OCI-LY1 (cell line): ENCODE measurements at regions not wholly inside any gene's neighbourhood (a gene's known extent, or its start where the extent isn't known, plus 50 kb on each side); places are given as distances from the start of the nearest gene placed in this dataset.
"Not testable (repeated sequence)": the region's sequence is repeated elsewhere in the genome, so short reads cannot be mapped to it uniquely, and the experiment has no call there.

ENCODE experiments used
- H2AFZ ChIP-seq: fragments of 200-600 bp; sonication (generic), shearing (Covaris generic); 2 replicates; pipeline ENCODE4 v1.6.0; 2014; ENCODE audit warnings: antibody characterized with exemption, mild to moderate bottlenecking, low read length
- H3F3A ChIP-seq: fragments of 200-600 bp; sonication (generic), shearing (Covaris generic); 2 replicates; pipeline ENCODE4 v1.6.0; 2014; ENCODE audit warnings: mild to moderate bottlenecking, antibody characterized with exemption, low read length, moderate library complexity; ENCODE audit not compliant: insufficient read depth
- H3K27ac ChIP-seq: fragments of 200-600 bp; sonication (generic); 2 replicates; pipeline ENCODE4 v1.5.1; 2014; ENCODE audit warnings: low read length, mixed run types, mild to moderate bottlenecking, low read depth; ENCODE audit not compliant: poor library complexity, severe bottlenecking
- H3K27me3 ChIP-seq: fragments of 200-600 bp; sonication (generic); 2 replicates; pipeline ENCODE4 v1.6.0; 2014; ENCODE audit warnings: antibody characterized with exemption, mild to moderate bottlenecking, low read length, moderate library complexity; ENCODE audit not compliant: insufficient read depth
- H3K36me3 ChIP-seq: fragments of 200-600 bp; sonication (generic); 2 replicates; pipeline ENCODE4 v1.6.1; 2014; ENCODE audit warnings: mild to moderate bottlenecking, antibody characterized with exemption, low read length, moderate library complexity, mixed read lengths; ENCODE audit not compliant: insufficient read depth
- H3K4me1 ChIP-seq: fragments of 200-600 bp; sonication (generic); 2 replicates; pipeline ENCODE4 v1.5.1; 2014; ENCODE audit warnings: mild to moderate bottlenecking, low read length, moderate library complexity; ENCODE audit not compliant: insufficient read depth, severe bottlenecking
- H3K4me2 ChIP-seq: fragments of 200-600 bp; sonication (generic), shearing (Covaris generic); 2 replicates; pipeline ENCODE4 v1.6.1; 2014; ENCODE audit warnings: low read length
- H3K4me3 ChIP-seq: fragments of 200-600 bp; sonication (generic); 2 replicates; pipeline ENCODE4 v1.5.1; 2014; ENCODE audit warnings: low read length, low read depth, mild to moderate bottlenecking, mixed read lengths; ENCODE audit not compliant: poor library complexity, severe bottlenecking
- H3K79me2 ChIP-seq: fragments of 200-600 bp; shearing (Covaris generic); 2 replicates; pipeline ENCODE4 v1.6.1; 2016; ENCODE audit warnings: mixed run types, low read length, mixed read lengths; ENCODE audit not compliant: insufficient read depth
- H3K9ac ChIP-seq: fragments of 200-600 bp; sonication (generic), shearing (Covaris generic); 2 replicates; pipeline ENCODE4 v1.6.1; 2014; ENCODE audit warnings: mild to moderate bottlenecking, low read length, mixed read lengths
- H3K9me2 ChIP-seq: fragments of 200-600 bp; sonication (generic), shearing (Covaris generic); 2 replicates; pipeline ENCODE4 v1.6.1; 2014; ENCODE audit warnings: low read depth, mild to moderate bottlenecking, low read length, mixed read lengths
- H3K9me3 ChIP-seq: fragments of 200-600 bp; shearing (Covaris generic); 2 replicates; pipeline ENCODE4 v1.6.1; 2014; ENCODE audit warnings: low read length, mixed read lengths
- H4K20me1 ChIP-seq: fragments of 200-600 bp; sonication (generic), shearing (Covaris generic); 2 replicates; pipeline ENCODE4 v1.6.0; 2016; ENCODE audit warnings: mild to moderate bottlenecking, low read length; ENCODE audit not compliant: insufficient read depth
- EZH2 ChIP-seq: fragments of 200-600 bp; sonication (generic), shearing (Covaris generic); IDR thresholded peaks from 2 replicates; pipeline ENCODE4 v1.8.0; 2017; ENCODE audit warnings: borderline replicate concordance, mixed run types, mild to moderate bottlenecking, antibody characterized with exemption, low read length, moderate library complexity, mixed read lengths
- TF ChIP-seq, protein P1 (sequence below): fragments of 200-600 bp; sonication (generic), shearing (Covaris generic); IDR thresholded peaks from 2 replicates; pipeline ENCODE4 v1.5.1; 2017; ENCODE audit warnings: mild to moderate bottlenecking, antibody characterized with exemption, low read length, moderate library complexity, mixed read lengths

DNA sequence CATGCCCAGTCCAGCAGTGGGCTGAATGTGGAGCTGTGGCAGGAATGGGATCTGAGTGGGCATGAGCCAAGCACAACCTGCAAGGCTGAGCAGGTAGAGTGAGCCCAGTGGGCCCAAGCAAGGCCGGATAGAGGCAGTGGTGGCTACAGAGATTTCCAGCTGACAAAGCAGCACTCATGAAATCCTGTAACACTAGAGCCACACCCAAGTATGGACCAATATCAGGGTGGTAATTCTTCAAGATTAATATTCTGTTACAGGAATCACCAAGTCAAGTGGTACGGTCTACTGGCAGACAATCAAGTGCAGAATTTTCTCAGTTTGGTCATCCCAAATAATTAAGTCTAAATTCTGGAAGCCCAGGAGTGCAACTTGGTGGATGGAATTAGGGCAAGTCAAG lies 132.4 kb upstream of the ENPEP start:
- Histone ChIP-seq H3K27me3 (no peaks in the 10 kb centered on the region), H3K9ac (no peak overlapping the region), H3K27ac (no peak overlapping the region), H3K4me2 (no peak overlapping the region), H3K4me1 (no peaks in the 10 kb centered on the region), H3K36me3 (no peaks in the 10 kb centered on the region), H3K4me3 (no peak overlapping the region), H3K79me2 (no peaks in the 10 kb centered on the region), H3K9me2 (no peaks in the 10 kb centered on the region), H3F3A (no peaks in the 10 kb centered on the region), H2AFZ (no peak overlapping the region), H3K9me3 (no peaks in the 10 kb centered on the region), H4K20me1 (no peaks in the 10 kb centered on the region)
- TF ChIP-seq, protein P1, sequence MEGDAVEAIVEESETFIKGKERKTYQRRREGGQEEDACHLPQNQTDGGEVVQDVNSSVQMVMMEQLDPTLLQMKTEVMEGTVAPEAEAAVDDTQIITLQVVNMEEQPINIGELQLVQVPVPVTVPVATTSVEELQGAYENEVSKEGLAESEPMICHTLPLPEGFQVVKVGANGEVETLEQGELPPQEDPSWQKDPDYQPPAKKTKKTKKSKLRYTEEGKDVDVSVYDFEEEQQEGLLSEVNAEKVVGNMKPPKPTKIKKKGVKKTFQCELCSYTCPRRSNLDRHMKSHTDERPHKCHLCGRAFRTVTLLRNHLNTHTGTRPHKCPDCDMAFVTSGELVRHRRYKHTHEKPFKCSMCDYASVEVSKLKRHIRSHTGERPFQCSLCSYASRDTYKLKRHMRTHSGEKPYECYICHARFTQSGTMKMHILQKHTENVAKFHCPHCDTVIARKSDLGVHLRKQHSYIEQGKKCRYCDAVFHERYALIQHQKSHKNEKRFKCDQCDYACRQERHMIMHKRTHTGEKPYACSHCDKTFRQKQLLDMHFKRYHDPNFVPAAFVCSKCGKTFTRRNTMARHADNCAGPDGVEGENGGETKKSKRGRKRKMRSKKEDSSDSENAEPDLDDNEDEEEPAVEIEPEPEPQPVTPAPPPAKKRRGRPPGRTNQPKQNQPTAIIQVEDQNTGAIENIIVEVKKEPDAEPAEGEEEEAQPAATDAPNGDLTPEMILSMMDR, result no peak
- TF ChIP-seq EZH2, result no peak

DNA sequence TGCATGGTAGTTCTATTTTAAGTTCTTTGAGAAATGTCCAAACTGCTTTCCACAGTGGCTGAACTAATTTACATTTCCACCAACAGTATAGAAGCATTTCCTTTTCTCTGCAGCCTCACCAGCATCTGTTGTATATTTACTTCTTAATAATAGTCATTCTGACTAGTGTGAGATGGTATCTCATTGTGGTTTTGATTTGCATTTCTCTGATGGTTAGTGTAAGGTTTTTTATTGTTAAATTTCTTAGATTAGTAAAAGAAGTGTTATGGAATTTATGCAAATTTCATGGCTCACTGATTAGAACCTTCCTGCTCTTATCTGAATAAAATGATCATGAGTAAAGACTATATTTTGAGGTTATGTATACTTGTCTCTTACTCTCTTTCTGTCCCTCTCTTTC lies 134.8 kb upstream of the ENPEP start:
- not testable (repeated sequence) for H3K9ac ChIP-seq, H3K9me3 ChIP-seq, H3K79me2 ChIP-seq, H3K27me3 ChIP-seq, H3K4me3 ChIP-seq, H3K4me2 ChIP-seq, H4K20me1 ChIP-seq, H3K4me1 ChIP-seq, H3K9me2 ChIP-seq, H3K36me3 ChIP-seq, H3K27ac ChIP-seq, H2AFZ ChIP-seq, H3F3A ChIP-seq

DNA sequence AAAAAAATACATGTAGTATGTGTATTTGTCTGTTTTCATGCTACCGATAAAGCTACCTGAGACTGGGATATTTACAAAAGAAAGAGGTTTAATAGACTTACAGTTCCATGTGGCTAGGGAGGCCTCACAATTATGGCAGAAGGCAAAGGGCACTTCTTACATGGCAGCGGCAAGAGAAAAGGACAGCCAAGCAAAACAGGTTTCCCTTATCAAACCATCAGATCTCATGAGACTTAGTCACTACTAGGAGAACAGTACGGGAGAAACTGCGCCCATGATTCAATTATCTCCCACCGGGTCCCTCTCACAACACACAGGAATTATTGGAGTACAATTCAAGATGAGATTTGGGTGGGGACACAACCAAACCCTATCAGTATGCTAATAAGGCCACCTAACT lies 137.0 kb upstream of the ELOVL6 start:
- TF ChIP-seq EZH2, result no peak
- TF ChIP-seq, protein P1, result no peak
- H3K4me3 ChIP-seq, result no peak overlapping the region
- no peak overlapping the region for H3K9ac ChIP-seq
- H3K27ac ChIP-seq, result no peak overlapping the region
- H3K9me3 ChIP-seq, result no peaks in the 10 kb centered on the region
- no peak overlapping the region for H2AFZ ChIP-seq
- no peaks in the 10 kb centered on the region for H3K36me3 ChIP-seq
- no peaks in the 10 kb centered on the region for H3K4me1 ChIP-seq
- H3K79me2 ChIP-seq, result no peaks in the 10 kb centered on the region
- H3K4me2 ChIP-seq, result no peak overlapping the region
- H3K27me3 ChIP-seq, result no peaks in the 10 kb centered on the region
- no peaks in the 10 kb centered on the region for H3F3A ChIP-seq
- no peaks in the 10 kb centered on the region for H3K9me2 ChIP-seq
- H4K20me1 ChIP-seq, result no peaks in the 10 kb centered on the region

DNA sequence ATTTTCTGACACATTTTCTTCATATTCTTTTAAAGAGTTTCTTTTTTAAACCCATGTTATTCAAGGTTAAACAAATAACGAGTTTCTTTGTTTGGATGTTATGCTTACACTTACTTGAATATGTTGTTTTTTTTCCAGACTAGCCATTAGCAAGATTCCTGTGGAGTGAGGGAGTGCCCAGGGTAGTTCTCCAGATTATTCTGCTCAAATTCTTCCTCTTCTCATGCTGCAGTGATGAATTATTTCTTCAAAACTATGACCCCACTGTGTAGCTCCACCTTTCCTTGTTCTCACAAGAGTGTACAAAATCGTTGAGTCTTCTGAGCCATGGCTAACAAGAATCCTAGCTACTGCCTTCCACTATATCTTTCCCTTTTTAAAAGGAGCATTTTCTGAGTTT lies 134.1 kb upstream of the ELOVL6 start:
- Histone ChIP-seq H3K9me2 (no peaks in the 10 kb centered on the region), H3K4me1 (no peaks in the 10 kb centered on the region), H3K9me3 (no peaks in the 10 kb centered on the region), H3K36me3 (no peaks in the 10 kb centered on the region), H3F3A (no peaks in the 10 kb centered on the region), H3K27me3 (no peaks in the 10 kb centered on the region; the same call in 1 of the 2 replicates), H3K4me3 (no peak overlapping the region), H4K20me1 (no peaks in the 10 kb centered on the region), H2AFZ (no peak overlapping the region), H3K4me2 (no peak overlapping the region), H3K79me2 (no peaks in the 10 kb centered on the region), H3K9ac (no peak overlapping the region), H3K27ac (no peak overlapping the region)
- TF ChIP-seq, protein P1, result no peak
- TF ChIP-seq EZH2, result no peak

DNA sequence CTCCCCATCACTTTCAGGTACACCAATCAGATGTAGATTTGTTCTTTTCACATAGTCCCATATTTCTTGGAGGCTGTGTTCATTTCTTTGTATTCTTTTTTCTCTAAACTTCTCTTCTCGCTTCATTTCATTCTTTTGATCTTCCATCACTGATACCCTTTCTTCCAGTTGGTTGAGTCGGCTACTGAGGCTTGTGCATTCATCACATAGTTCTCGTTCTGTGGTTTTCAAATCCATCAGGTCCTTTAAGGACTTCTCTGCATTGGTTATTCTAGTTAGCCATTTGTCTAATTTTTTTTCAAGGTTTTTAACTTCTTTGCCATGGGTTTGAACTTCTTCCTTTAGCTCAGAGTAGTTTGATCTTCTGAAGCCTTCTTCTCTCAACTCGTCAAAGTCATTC lies 128.0 kb upstream of the ELOVL6 start:
- H3K4me3 ChIP-seq, H2AFZ ChIP-seq, H3K36me3 ChIP-seq, H3K4me1 ChIP-seq, H3K27ac ChIP-seq, H3K9me3 ChIP-seq, H3K27me3 ChIP-seq, H3F3A ChIP-seq, H3K4me2 ChIP-seq, H3K9me2 ChIP-seq, H3K9ac ChIP-seq, H4K20me1 ChIP-seq, H3K79me2 ChIP-seq: not testable (repeated sequence)
